PC-9 (cell line): ENCODE measurements at regions not wholly inside any gene's neighbourhood (a gene's known extent, or its start where the extent isn't known, plus 50 kb on each side); places are given as distances from the start of the nearest gene placed in this dataset.

ENCODE experiments used
- BruUV-seq: library from RNA; stranded (reverse); fragments of 400-500 nt; replicated peaks from 2 replicates; lab custom pipeline; 2021; lab: Mats Ljungman, UMichigan
- CTCF ChIA-PET: fragments of 300-600 bp; sonication (Branson Sonifier 250); formaldehyde crosslinking; loops from one replicate; lab custom pipeline; 2022; ENCODE audit warnings: antibody characterized with exemption; lab: Charles Lee
- POLR2A ChIA-PET: fragments of 300-600 bp; sonication (Branson Sonifier 250); formaldehyde crosslinking; loops from one replicate; lab custom pipeline; 2022; ENCODE audit warnings: antibody characterized with exemption; ENCODE audit not compliant: unreplicated experiment; lab: Charles Lee
- DNase-seq, 2 experiments: peaks; one replicate each; pipeline versions ENCODE4 v3.0.0 to v3.0.0-alpha.2; 2015 to 2022; ENCODE audit warnings: mixed read lengths in 1 of 2
- H2AFZ ChIP-seq: fragments of 200-600 bp; sonication (generic); 2 replicates; pipeline ENCODE4 v1.8.1; 2017; ENCODE audit warnings: antibody characterized with exemption
- H3F3A ChIP-seq: fragments of 200-600 bp; sonication (generic); 2 replicates; pipeline ENCODE4 v1.8.1; 2017; ENCODE audit warnings: antibody characterized with exemption, mild to moderate bottlenecking, low read depth; ENCODE audit not compliant: insufficient read depth
- H3K27ac ChIP-seq: fragments of 200-600 bp; sonication (generic); 2 replicates; pipeline ENCODE4 v1.6.1; 2016; ENCODE audit warnings: mixed run types
- H3K27me3 ChIP-seq: fragments of 200-600 bp; sonication (generic); 2 replicates; pipeline ENCODE4 v1.6.1; 2016; ENCODE audit warnings: low read depth, mixed run types; ENCODE audit not compliant: insufficient read depth
- H3K36me3 ChIP-seq: fragments of 200-600 bp; sonication (generic); 2 replicates; pipeline ENCODE4 v1.6.1; 2016; ENCODE audit warnings: low read depth, mixed run types
- H3K4me1 ChIP-seq: fragments of 200-600 bp; sonication (generic); replicated peaks from 2 replicates; pipeline ENCODE4 v1.6.1; 2016; ENCODE audit warnings: mixed run types; ENCODE audit not compliant: insufficient read depth
- H3K4me2 ChIP-seq: fragments of 200-600 bp; sonication (generic); 2 replicates; pipeline ENCODE4 v1.6.1; 2017; ENCODE audit warnings: mixed run types
- H3K4me3 ChIP-seq: fragments of 200-600 bp; sonication (generic); 2 replicates; pipeline ENCODE4 v1.6.1; 2016; ENCODE audit warnings: mixed run types
- H3K79me2 ChIP-seq: fragments of 200-600 bp; sonication (generic); 2 replicates; pipeline ENCODE4 v1.6.1; 2017; ENCODE audit warnings: low read depth, mixed run types
- H3K9me2 ChIP-seq: fragments of 200-600 bp; sonication (generic); 2 replicates; pipeline ENCODE4 v1.8.1; 2017; ENCODE audit warnings: mild to moderate bottlenecking; ENCODE audit not compliant: insufficient read depth
- H3K9me3 ChIP-seq: fragments of 200-600 bp; sonication (generic); 2 replicates; pipeline ENCODE4 v1.8.1; 2016; ENCODE audit warnings: low read depth; ENCODE audit not compliant: insufficient read depth
- H4K20me1 ChIP-seq: fragments of 200-600 bp; sonication (generic); 2 replicates; pipeline ENCODE4 v1.8.1; 2017; ENCODE audit not compliant: insufficient read depth
- CTCF ChIP-seq: fragments of 200-600 bp; sonication (generic); conservative IDR thresholded peaks from 2 replicates; pipeline ENCODE4 v1.6.1; 2017; ENCODE audit warnings: mixed run types, antibody characterized with exemption, mild to moderate bottlenecking, moderate library complexity
- EZH2 ChIP-seq: fragments of 200-600 bp; sonication (generic); IDR thresholded peaks from 2 replicates; pipeline ENCODE4 v1.8.0; 2017; ENCODE audit warnings: antibody characterized with exemption, low read depth
- intact Hi-C: fragments of 100-400 bp; cut with micrococcal nuclease; formaldehyde crosslinking; loops from one replicate; pipeline ENCODE4 v1.10.0; 2022; ENCODE audit not compliant: unreplicated experiment

- H4K20me1 ChIP-seq, result no peaks in the 10 kb centered on the region
- POLR2A ChIA-PET, result no interaction called here
- CTCF ChIA-PET, result no interaction called here
These were observed 506.1 kb downstream of the NPHP4 start for GRCh38 chr1:5485968-5486696.

GRCh38 chr1:5485436-5485835, 506.8 kb downstream of the NPHP4 start:
- CTCF ChIA-PET, result no interaction called here
- POLR2A ChIA-PET, result no interaction called here

More at GRCh38 chr1:5485968-5486696, 506.1 kb downstream of the NPHP4 start:
- no peaks in the 10 kb centered on the region for H3K79me2 ChIP-seq
- H3K27me3 ChIP-seq, result peaks cover 37% of the 10 kb centered on the region
- DNase-seq, result no peak
- H3K4me3 ChIP-seq, result no peak overlapping the region
- no peaks in the 10 kb centered on the region for H3K9me2 ChIP-seq
- no peak overlapping the region for H3K4me2 ChIP-seq
- H3K9me3 ChIP-seq, result no peaks in the 10 kb centered on the region
- no peaks in the 10 kb centered on the region for H3K36me3 ChIP-seq
- no peaks in the 10 kb centered on the region for H3F3A ChIP-seq
- H3K4me1 ChIP-seq, result no peaks in the 10 kb centered on the region
- H2AFZ ChIP-seq, result no peak overlapping the region
- no peak for TF ChIP-seq EZH2
- TF ChIP-seq CTCF, result no peak
- no peak overlapping the region for H3K27ac ChIP-seq
- intact Hi-C loops, result no loop called here
- no TSS peak for BruUV-seq

GRCh38 chr1:5484451-5485165, 507.6 kb downstream of the NPHP4 start:
- peaks cover 38% of the 10 kb centered on the region for H3K27me3 ChIP-seq
- H3K4me3 ChIP-seq, result no peak overlapping the region
- CTCF ChIA-PET, result no interaction called here

More at GRCh38 chr1:5485436-5485835, 506.8 kb downstream of the NPHP4 start:
- no peaks in the 10 kb centered on the region for H3K9me3 ChIP-seq
- no peaks in the 10 kb centered on the region for H3K36me3 ChIP-seq
- H3K4me3 ChIP-seq, result no peak overlapping the region
- TF ChIP-seq EZH2, result no peak
- TF ChIP-seq CTCF, result no peak
- H3K9me2 ChIP-seq, result no peaks in the 10 kb centered on the region
- BruUV-seq, result no TSS peak
- H3F3A ChIP-seq, result no peaks in the 10 kb centered on the region
- no peaks in the 10 kb centered on the region for H4K20me1 ChIP-seq
- H3K4me2 ChIP-seq, result no peak overlapping the region
- no peaks in the 10 kb centered on the region for H3K79me2 ChIP-seq
- peak in 1 of 2 experiments; percentile 23 for DNase-seq
- no peak overlapping the region for H2AFZ ChIP-seq
- no peak overlapping the region for H3K27ac ChIP-seq
- intact Hi-C loops, result no loop called here
- no peaks in the 10 kb centered on the region for H3K4me1 ChIP-seq
- peaks cover 38% of the 10 kb centered on the region for H3K27me3 ChIP-seq

More at GRCh38 chr1:5484451-5485165, 507.6 kb downstream of the NPHP4 start:
- no peaks in the 10 kb centered on the region for H3K9me2 ChIP-seq
- no peak overlapping the region for H2AFZ ChIP-seq
- TF ChIP-seq CTCF (no peak), EZH2 (no peak)
- H4K20me1 ChIP-seq, result no peaks in the 10 kb centered on the region
- H3F3A ChIP-seq, result no peaks in the 10 kb centered on the region
- no peaks in the 10 kb centered on the region for H3K36me3 ChIP-seq
- no peaks in the 10 kb centered on the region for H3K79me2 ChIP-seq
- intact Hi-C loops, result no loop called here
- no peak for DNase-seq
- POLR2A ChIA-PET, result no interaction called here
- H3K4me1 ChIP-seq, result no peaks in the 10 kb centered on the region
- no peak overlapping the region for H3K27ac ChIP-seq
- BruUV-seq, result no TSS peak
- H3K4me2 ChIP-seq, result no peak overlapping the region
- H3K9me3 ChIP-seq, result no peaks in the 10 kb centered on the region
